ENCODE measurements at regions not wholly inside any gene's neighbourhood (a gene's known extent, or its start where the extent isn't known, plus 50 kb on each side); places are given as distances from the start of the nearest gene placed in this dataset.

DNA sequence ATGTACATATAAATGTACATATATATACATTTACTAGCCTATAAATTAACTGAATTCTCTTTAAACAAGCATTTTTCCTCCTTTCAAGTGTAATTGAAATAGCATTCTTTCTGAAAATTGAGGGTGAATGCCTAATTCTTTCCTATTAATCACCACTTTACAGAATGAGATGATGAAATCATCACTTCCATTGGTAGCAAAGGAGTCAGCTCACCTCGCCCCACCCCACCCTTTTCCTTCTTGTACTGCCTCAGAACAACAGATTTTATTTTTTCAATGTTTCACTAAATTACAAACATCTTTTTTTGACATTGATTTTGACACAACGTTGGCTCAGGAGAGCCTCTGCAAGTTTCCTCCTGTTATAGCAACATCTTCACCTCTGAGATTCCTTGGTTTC, 181.9 kb upstream of the CDH7 start:
- DNase-seq: no peak

More for the DNA sequence above, 181.9 kb upstream of the CDH7 start:
- no peak overlapping the region for H2BK5ac ChIP-seq (ENCODE audit: insufficient read length, low read length)
- no peak overlapping the region for H3K18ac ChIP-seq (ENCODE audit: insufficient read length, low read depth, low read length)
- no peak overlapping the region for H2AFZ ChIP-seq (ENCODE audit: low read length)
- no peaks in the 10 kb centered on the region for H3K27me3 ChIP-seq (ENCODE audit: insufficient read depth, low read length)
- H3K9me3 Mint-ChIP-seq: 0 out of 5 replicates have a peak, but pooled peaks cover 0 to 2% of the 10 kb centered on the region in 2 experiments
- no peak overlapping the region for H3K27ac Mint-ChIP-seq
- no peaks in the 10 kb centered on the region for H3K9me3 ChIP-seq (ENCODE audit: control insufficient read depth, low read depth, low read length)
- H2BK120ac ChIP-seq (ENCODE audit: low read depth, low read length, poor library complexity, severe bottlenecking): no peak overlapping the region
- TF ChIP-seq, protein P1, sequence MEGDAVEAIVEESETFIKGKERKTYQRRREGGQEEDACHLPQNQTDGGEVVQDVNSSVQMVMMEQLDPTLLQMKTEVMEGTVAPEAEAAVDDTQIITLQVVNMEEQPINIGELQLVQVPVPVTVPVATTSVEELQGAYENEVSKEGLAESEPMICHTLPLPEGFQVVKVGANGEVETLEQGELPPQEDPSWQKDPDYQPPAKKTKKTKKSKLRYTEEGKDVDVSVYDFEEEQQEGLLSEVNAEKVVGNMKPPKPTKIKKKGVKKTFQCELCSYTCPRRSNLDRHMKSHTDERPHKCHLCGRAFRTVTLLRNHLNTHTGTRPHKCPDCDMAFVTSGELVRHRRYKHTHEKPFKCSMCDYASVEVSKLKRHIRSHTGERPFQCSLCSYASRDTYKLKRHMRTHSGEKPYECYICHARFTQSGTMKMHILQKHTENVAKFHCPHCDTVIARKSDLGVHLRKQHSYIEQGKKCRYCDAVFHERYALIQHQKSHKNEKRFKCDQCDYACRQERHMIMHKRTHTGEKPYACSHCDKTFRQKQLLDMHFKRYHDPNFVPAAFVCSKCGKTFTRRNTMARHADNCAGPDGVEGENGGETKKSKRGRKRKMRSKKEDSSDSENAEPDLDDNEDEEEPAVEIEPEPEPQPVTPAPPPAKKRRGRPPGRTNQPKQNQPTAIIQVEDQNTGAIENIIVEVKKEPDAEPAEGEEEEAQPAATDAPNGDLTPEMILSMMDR (conservative IDR thresholded peaks at IDR 0.05): no peak
- no peak overlapping the region for H4K91ac ChIP-seq (ENCODE audit: insufficient read length, low read depth, low read length)
- H3K4me3 Mint-ChIP-seq: no peak overlapping the region
- no peaks in the 10 kb centered on the region for H3K79me2 ChIP-seq (ENCODE audit: insufficient read depth, low read length)
- no peak overlapping the region for H2BK20ac ChIP-seq (ENCODE audit: low read depth, low read length, poor library complexity, severe bottlenecking)
- no peak overlapping the region for H3K14ac ChIP-seq (ENCODE audit: insufficient read depth, low read length)
- no peak overlapping the region for H4K5ac ChIP-seq (ENCODE audit: insufficient read length, low read depth, low read length)
- no peak overlapping the region for H3K9ac ChIP-seq (ENCODE audit: extremely low read depth, insufficient read length, low read length)
- no peak overlapping the region for H3K4ac ChIP-seq (ENCODE audit: low read depth, low read length)
- no peak overlapping the region for H3K56ac ChIP-seq (ENCODE audit: insufficient read length, low read depth, low read length)
- H3K36me3 Mint-ChIP-seq (ENCODE audit: insufficient read depth in 1 of 3, low read depth in 3 of 3): no peaks in the 10 kb centered on the region
- H3K4me1 Mint-ChIP-seq: no peaks in the 10 kb centered on the region
- H2BK12ac ChIP-seq (ENCODE audit: insufficient read length, low read depth, low read length): no peak overlapping the region
- H3K27me3 Mint-ChIP-seq (ENCODE audit: low read depth): no peaks in the 10 kb centered on the region
- no peaks in the 10 kb centered on the region for H3K79me1 ChIP-seq (ENCODE audit: insufficient read depth, low read depth, low read length, poor library complexity, severe bottlenecking)
- no peaks in the 10 kb centered on the region for H4K20me1 ChIP-seq (ENCODE audit: control insufficient read depth, insufficient read depth, insufficient read length)
- H3K4me1 ChIP-seq (ENCODE audit: insufficient read depth, low read length): no peaks in the 10 kb centered on the region
- H3K23ac ChIP-seq (ENCODE audit: insufficient read length, low read depth, low read length): no peak overlapping the region
- H2BK15ac ChIP-seq (ENCODE audit: low read depth, low read length): no peak overlapping the region
- no peak overlapping the region for H4K8ac ChIP-seq (replicated peaks; ENCODE audit: insufficient read length, low read depth, low read length)
- no peak overlapping the region for H2AK5ac ChIP-seq (ENCODE audit: insufficient read length, low read length)
- H3K23me2 ChIP-seq (ENCODE audit: insufficient read length, low read depth, low read length, poor library complexity, severe bottlenecking): no peaks in the 10 kb centered on the region
- H3K27ac ChIP-seq (ENCODE audit: insufficient read length, low read depth, low read length): no peak overlapping the region
- no peak overlapping the region for H3K4me2 ChIP-seq (ENCODE audit: insufficient read depth, insufficient read length, low read length)
- no peak overlapping the region for H3T11ph ChIP-seq (ENCODE audit: low read length)
- no CpG with 5 or more reads among the region's 2 CpGs for WGBS (ENCODE audit: extremely low coverage, insufficient read length, low lambda C conversion rate)
